Progenitor cell of endocrine pancreas (in vitro differentiated cells): ENCODE measurements at regions not wholly inside any gene's neighbourhood (a gene's known extent, or its start where the extent isn't known, plus 50 kb on each side); places are given as distances from the start of the nearest gene placed in this dataset.

Source experiments
- DNase-seq: peaks from one replicate; pipeline ENCODE4 v3.0.0; 2021; ENCODE audit warnings: low spot score; ENCODE audit not compliant: unreplicated experiment
- H3K27ac Mint-ChIP-seq: 2 replicates; pipeline ENCODE4 v1.8.0; 2021; ENCODE audit warnings: mild to moderate bottlenecking, moderate library complexity, mixed read lengths
- H3K27me3 Mint-ChIP-seq: 2 replicates; pipeline ENCODE4 v1.8.0; 2021; ENCODE audit warnings: mixed read lengths
- H3K36me3 Mint-ChIP-seq: 2 replicates; pipeline ENCODE4 v1.8.0; 2022; ENCODE audit warnings: mixed read lengths; ENCODE audit not compliant: insufficient read depth
- H3K4me1 Mint-ChIP-seq: 2 replicates; pipeline ENCODE4 v1.8.0; 2021; ENCODE audit warnings: low read depth, mixed read lengths
- H3K4me3 Mint-ChIP-seq: 2 replicates; pipeline ENCODE4 v1.8.0; 2021; ENCODE audit warnings: low read depth, mild to moderate bottlenecking, moderate library complexity, mixed read lengths
- H3K9me3 Mint-ChIP-seq: 2 replicates; pipeline ENCODE4 v1.8.0; 2021; ENCODE audit warnings: low read depth, mixed read lengths
- TF ChIP-seq, protein P1 (sequence below): fragments of 200-600 bp; sonication (generic); IDR thresholded peaks from one replicate; pipeline ENCODE4 v1.5.0; 2021; ENCODE audit warnings: antibody characterized with exemption, mild to moderate bottlenecking; ENCODE audit not compliant: unreplicated experiment

DNA sequence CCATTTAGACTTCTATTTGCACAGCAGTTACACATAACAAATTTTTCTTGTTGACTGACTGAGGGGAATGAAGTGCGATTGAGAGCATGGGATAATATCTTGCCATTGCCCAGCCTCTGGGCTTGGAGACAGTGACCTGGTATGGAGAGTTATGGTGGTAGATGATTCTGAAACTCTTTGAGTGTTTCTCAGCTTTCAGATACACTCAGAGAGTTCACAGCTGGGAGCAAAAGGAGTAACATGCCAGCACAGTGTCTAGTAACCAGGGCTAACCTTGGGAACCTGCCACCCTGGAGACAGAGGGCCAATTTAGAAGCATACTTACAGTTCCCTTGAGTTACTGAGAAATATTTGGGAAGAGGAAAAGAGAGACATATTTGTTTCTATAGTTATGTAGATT lies 1099.3 kb upstream of the CELF4 start:
- peaks cover 2% of the 10 kb centered on the region for H3K4me1 Mint-ChIP-seq
- no peaks in the 10 kb centered on the region for H3K36me3 Mint-ChIP-seq
- H3K4me3 Mint-ChIP-seq = no peak overlapping the region
- DNase-seq = no peak
- no peaks in the 10 kb centered on the region for H3K27me3 Mint-ChIP-seq
- no peak overlapping the region for H3K27ac Mint-ChIP-seq
- TF ChIP-seq, protein P1, sequence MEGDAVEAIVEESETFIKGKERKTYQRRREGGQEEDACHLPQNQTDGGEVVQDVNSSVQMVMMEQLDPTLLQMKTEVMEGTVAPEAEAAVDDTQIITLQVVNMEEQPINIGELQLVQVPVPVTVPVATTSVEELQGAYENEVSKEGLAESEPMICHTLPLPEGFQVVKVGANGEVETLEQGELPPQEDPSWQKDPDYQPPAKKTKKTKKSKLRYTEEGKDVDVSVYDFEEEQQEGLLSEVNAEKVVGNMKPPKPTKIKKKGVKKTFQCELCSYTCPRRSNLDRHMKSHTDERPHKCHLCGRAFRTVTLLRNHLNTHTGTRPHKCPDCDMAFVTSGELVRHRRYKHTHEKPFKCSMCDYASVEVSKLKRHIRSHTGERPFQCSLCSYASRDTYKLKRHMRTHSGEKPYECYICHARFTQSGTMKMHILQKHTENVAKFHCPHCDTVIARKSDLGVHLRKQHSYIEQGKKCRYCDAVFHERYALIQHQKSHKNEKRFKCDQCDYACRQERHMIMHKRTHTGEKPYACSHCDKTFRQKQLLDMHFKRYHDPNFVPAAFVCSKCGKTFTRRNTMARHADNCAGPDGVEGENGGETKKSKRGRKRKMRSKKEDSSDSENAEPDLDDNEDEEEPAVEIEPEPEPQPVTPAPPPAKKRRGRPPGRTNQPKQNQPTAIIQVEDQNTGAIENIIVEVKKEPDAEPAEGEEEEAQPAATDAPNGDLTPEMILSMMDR = no peak
- H3K9me3 Mint-ChIP-seq = no peaks in the 10 kb centered on the region

DNA sequence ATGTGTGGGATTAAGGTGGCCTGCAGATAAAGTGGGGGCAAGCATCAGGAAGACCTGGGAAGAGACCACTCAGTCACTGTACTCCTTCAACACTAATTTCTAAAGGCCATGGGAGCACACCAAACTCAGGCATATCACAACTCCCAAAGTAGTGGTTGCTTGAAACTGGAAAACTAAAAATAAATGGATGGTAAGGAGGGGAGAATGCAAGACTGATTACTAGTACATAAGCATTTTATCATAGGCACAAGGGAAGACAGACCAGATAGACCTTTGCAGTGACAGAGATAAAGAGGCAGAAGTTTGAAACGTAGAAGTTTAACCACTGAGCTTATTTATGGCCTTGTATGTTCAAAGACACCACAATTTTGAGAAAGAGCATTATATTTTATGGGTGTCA lies 1098.1 kb upstream of the CELF4 start:
- H3K9me3 Mint-ChIP-seq = no peaks in the 10 kb centered on the region

DNA sequence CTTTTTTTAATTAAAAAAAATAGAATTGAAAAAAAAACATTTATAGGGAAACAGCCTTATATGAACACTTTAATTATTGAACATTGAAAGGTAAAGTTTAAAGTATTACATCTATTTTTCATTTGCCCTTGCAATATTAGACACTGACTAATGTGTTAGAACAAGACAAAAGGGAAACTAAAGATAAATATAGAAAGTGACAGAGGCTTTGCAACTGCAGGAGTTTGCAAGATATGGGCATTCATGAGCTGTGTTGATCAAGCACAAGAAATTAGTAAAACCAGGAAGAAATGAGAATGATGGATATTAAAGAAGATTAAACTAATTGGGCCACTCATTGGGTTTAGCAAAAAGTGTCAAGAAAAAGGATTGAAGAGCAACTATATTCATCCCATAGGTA lies 1097.7 kb upstream of the CELF4 start:
- TF ChIP-seq, protein P1 = no peak
- H3K27ac Mint-ChIP-seq = no peak overlapping the region
- H3K4me3 Mint-ChIP-seq = no peak overlapping the region
- no peaks in the 10 kb centered on the region for H3K9me3 Mint-ChIP-seq
- no peaks in the 10 kb centered on the region for H3K27me3 Mint-ChIP-seq
- DNase-seq = no peak
- H3K36me3 Mint-ChIP-seq = no peaks in the 10 kb centered on the region
- H3K4me1 Mint-ChIP-seq = peaks cover 2% of the 10 kb centered on the region

More for the DNA sequence above, 1098.1 kb upstream of the CELF4 start:
- no peak for DNase-seq
- H3K4me1 Mint-ChIP-seq = peaks cover 2% of the 10 kb centered on the region
- no peaks in the 10 kb centered on the region for H3K27me3 Mint-ChIP-seq
- no peak overlapping the region for H3K27ac Mint-ChIP-seq
- TF ChIP-seq, protein P1 = no peak
- H3K4me3 Mint-ChIP-seq = no peak overlapping the region
- no peaks in the 10 kb centered on the region for H3K36me3 Mint-ChIP-seq

DNA sequence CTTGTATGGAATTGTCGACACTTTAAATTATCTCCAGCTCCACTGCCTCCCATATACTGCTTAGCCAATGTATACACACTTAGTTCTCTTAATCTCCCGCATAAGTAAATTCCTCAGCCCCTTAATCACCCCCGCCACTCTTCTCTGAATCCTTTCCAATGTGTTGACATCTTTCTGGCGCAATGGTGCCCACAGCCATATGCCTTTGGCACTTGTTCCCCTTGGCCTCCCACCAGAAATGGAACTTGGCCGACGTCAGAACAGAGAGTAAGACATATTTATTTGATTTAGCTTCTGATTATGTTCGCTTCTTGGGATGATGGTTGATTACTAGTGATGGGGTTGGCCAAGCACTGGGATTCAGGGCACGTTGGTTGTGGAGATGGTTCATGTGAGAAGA lies 1089.3 kb upstream of the CELF4 start:
- Mint-ChIP-seq H3K27me3 (no peaks in the 10 kb centered on the region), H3K36me3 (no peaks in the 10 kb centered on the region), H3K4me3 (no peak overlapping the region), H3K9me3 (no peaks in the 10 kb centered on the region), H3K27ac (no peak overlapping the region), H3K4me1 (no peaks in the 10 kb centered on the region)
- TF ChIP-seq, protein P1 = no peak
- no peak for DNase-seq

DNA sequence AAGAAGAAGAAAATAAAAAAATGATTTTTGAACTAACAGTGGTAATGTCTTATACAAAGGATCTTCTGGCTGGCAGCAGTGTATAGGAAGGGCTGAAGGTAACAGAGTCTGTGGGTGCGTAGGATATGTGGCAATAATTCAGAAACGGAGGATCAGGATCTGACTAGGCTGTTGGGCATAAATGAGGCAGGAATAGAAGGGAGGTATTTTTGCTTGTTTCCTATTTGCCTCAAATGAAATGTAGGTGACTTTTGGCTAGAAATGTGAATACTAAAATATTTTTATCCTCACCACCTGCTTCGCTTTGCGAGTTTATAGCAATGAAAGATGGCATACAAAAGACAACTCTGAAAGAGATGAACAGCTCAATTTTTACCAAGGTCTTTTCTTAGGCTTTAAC lies 1086.1 kb upstream of the CELF4 start:
- no peaks in the 10 kb centered on the region for H3K4me1 Mint-ChIP-seq
- no peaks in the 10 kb centered on the region for H3K27me3 Mint-ChIP-seq
- no peak overlapping the region for H3K27ac Mint-ChIP-seq
- no peak overlapping the region for H3K4me3 Mint-ChIP-seq
- TF ChIP-seq, protein P1 = no peak
- no peaks in the 10 kb centered on the region for H3K36me3 Mint-ChIP-seq
- H3K9me3 Mint-ChIP-seq = no peaks in the 10 kb centered on the region
- no peak for DNase-seq

DNA sequence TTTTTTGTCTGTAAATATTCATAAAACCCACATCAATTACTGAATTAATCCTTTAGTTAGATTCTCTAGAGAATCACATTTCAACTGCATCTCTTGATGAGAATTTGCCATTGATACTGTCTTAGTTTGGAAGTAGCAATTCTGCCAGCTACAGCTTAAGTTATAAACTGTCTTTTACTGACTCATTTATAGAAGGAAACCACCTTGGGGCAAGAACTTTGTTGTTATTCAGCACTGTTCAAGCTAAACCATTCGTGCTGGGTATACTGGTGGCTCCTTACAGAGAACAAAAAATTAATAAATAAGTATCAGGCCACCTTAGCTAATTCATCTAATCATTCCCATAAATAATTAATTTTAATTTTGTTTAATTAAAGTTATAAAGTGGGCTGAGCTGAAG lies 1082.6 kb upstream of the CELF4 start:
- Mint-ChIP-seq H3K4me1 (no peaks in the 10 kb centered on the region), H3K27me3 (no peaks in the 10 kb centered on the region), H3K9me3 (no peaks in the 10 kb centered on the region), H3K27ac (no peak overlapping the region), H3K36me3 (no peaks in the 10 kb centered on the region), H3K4me3 (no peak overlapping the region)
- no peak for DNase-seq
- TF ChIP-seq, protein P1 = no peak
